Esophagus squamous epithelium (tissue), 4 donors: ENCODE measurements at regions not wholly inside any gene's neighbourhood (a gene's known extent, or its start where the extent isn't known, plus 50 kb on each side); places are given as distances from the start of the nearest gene placed in this dataset.

Experiments used
- POLR2A ChIP-seq, 4 donors: fragments of 450-650 bp; IDR thresholded peaks; one replicate each; pipeline ENCODE4 v1.6.1; 2017; ENCODE audit warnings: antibody characterized with exemption in 4 of 4, mild to moderate bottlenecking in 4 of 4, moderate library complexity in 3 of 4
- TF ChIP-seq, protein P1 (sequence below), 6 experiments: fragments of 450-650 bp in 4 of 6; fragments of 200-600 bp in 2 of 6; sonication (generic) in 2 of 6; IDR thresholded peaks; one replicate each; pipeline ENCODE4 v1.5.1; 2016 to 2019; ENCODE audit warnings: antibody characterized with exemption in 6 of 6, mild to moderate bottlenecking in 4 of 6, moderate library complexity in 4 of 6

GRCh38 chr5:124572971-124573370, 173.5 kb downstream of the ZNF608 start:
- TF ChIP-seq, protein P1, sequence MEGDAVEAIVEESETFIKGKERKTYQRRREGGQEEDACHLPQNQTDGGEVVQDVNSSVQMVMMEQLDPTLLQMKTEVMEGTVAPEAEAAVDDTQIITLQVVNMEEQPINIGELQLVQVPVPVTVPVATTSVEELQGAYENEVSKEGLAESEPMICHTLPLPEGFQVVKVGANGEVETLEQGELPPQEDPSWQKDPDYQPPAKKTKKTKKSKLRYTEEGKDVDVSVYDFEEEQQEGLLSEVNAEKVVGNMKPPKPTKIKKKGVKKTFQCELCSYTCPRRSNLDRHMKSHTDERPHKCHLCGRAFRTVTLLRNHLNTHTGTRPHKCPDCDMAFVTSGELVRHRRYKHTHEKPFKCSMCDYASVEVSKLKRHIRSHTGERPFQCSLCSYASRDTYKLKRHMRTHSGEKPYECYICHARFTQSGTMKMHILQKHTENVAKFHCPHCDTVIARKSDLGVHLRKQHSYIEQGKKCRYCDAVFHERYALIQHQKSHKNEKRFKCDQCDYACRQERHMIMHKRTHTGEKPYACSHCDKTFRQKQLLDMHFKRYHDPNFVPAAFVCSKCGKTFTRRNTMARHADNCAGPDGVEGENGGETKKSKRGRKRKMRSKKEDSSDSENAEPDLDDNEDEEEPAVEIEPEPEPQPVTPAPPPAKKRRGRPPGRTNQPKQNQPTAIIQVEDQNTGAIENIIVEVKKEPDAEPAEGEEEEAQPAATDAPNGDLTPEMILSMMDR (IDR thresholded peaks at IDR 0.05): no peak
- TF ChIP-seq POLR2A (IDR thresholded peaks at IDR 0.05): no peak
